ENCODE measurements at regions not wholly inside any gene's neighbourhood (a gene's known extent, or its start where the extent isn't known, plus 50 kb on each side); places are given as distances from the start of the nearest gene placed in this dataset.
"Not testable (repeated sequence)": the region's sequence is repeated elsewhere in the genome, so short reads cannot be mapped to it uniquely, and the experiment has no call there.

- no peak for DNase-seq (ENCODE audit: low read depth, low spot score)
- H3K4me3 ChIP-seq (ENCODE audit: low read length), result no peak overlapping the region
Measured at GRCh38 chr15:20376872-20377271, 164.7 kb downstream of the GOLGA6L6 start.

- DNase-seq (ENCODE audit: low read depth, low spot score); H3K4me3 ChIP-seq (ENCODE audit: low read length): not testable (repeated sequence)
Measured at GRCh38 chr15:20372416-20372815, 169.2 kb downstream of the GOLGA6L6 start.

DNA sequence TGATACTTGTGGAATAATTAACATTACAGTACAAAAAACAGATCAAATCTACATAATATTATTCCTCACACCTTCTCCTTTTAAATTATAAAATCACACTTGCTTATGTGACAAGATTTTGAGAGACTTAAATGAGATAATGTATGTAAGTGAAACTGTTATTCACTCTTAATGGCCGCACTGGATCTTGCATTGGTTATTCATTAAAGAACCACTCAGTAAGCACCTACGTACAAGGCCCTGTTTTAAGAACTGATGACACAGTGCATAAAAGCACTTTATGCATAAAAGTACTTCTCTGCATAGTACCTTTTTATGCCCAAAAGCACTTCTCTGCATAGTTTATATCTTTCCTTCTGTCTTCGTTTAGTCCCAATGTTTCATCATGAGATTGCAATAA lies 172.1 kb downstream of the GOLGA6L6 start:
- no peak for DNase-seq (ENCODE audit: low read depth, low spot score)
- H3K4me3 ChIP-seq (ENCODE audit: low read length), result no peak overlapping the region

GRCh38 chr15:20368974-20369373 lies 172.6 kb downstream of the GOLGA6L6 start:
- no peak for DNase-seq (ENCODE audit: low read depth, low spot score)
- no peak overlapping the region for H3K4me3 ChIP-seq (ENCODE audit: low read length)

DNA sequence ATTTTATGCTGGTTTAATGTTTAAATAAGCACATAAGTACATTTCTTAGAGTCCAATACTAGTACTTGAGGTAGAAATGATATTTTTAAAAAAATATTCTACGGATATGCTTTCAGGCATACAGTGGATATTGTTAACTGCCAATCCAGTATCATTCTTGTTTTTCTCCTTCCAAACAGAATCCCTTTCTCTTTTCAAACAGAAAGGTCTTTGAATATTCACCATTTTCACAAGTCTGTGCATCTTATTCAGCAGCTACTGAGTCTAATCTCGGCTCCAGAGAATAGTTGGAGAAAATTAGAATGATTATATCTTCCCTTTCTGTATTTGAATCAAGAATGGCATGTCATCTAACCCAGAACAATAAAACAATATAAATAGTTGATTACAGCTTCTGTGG lies 174.5 kb downstream of the GOLGA6L6 start:
- DNase-seq (ENCODE audit: low read depth, low spot score), result no peak
- no peak overlapping the region for H3K4me3 ChIP-seq (ENCODE audit: low read length)

- not testable (repeated sequence) for DNase-seq (ENCODE audit: low read depth, low spot score); H3K4me3 ChIP-seq (ENCODE audit: low read length)
Measured at GRCh38 chr15:20363591-20363990, 178.0 kb downstream of the GOLGA6L6 start.

GRCh38 chr15:20361091-20361490 lies 180.5 kb downstream of the GOLGA6L6 start:
- no peak overlapping the region for H3K4me3 ChIP-seq (ENCODE audit: low read length)
- DNase-seq (ENCODE audit: low read depth, low spot score), result no peak

- DNase-seq (ENCODE audit: low read depth, low spot score), result no peak
- no peak overlapping the region for H3K4me3 ChIP-seq (ENCODE audit: low read length)
Measured at GRCh38 chr15:20358779-20359414, 182.7 kb downstream of the GOLGA6L6 start.

- no peak for DNase-seq (ENCODE audit: low read depth, low spot score)
- H3K4me3 ChIP-seq (ENCODE audit: low read length), result no peak overlapping the region
Measured at GRCh38 chr15:20358066-20358778, 183.4 kb downstream of the GOLGA6L6 start.

DNA sequence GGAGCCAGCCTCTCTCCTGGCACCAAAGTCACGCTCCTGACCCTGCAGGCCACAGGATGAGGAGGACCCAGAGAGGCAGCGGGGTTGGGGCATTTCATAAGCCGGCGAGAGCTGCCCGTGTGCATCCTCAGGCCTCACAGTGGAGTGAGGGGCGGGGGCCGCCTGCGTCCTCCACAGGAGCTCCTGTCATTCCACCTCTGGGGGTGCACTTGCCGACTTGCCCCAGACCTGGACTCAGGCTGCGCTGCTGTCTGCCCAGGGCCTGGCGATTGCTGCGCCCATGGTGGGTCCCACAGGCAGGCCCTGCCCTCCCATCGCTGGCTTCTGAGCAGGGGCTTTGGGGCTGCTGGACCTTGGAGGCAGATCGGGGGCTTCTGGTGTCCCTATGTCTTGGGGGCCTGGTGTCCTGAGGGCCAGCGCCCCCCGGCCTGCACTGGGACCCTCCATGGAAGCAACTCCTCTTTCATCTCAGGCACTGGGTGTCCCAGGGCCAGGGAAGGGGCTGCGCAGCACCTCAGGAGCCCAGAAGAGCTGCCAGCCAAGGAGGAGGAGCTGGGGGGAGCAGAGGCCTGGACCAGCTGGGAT lies 184.0 kb downstream of the GOLGA6L6 start:
- no peak for DNase-seq (ENCODE audit: low read depth, low spot score)
- no peak overlapping the region for H3K4me3 ChIP-seq (ENCODE audit: low read length)

- H3K4me3 ChIP-seq (ENCODE audit: low read length), result no peak overlapping the region
- DNase-seq (ENCODE audit: low read depth, low spot score), result no peak
Measured at GRCh38 chr15:20356911-20357480, 184.6 kb downstream of the GOLGA6L6 start.

DNA sequence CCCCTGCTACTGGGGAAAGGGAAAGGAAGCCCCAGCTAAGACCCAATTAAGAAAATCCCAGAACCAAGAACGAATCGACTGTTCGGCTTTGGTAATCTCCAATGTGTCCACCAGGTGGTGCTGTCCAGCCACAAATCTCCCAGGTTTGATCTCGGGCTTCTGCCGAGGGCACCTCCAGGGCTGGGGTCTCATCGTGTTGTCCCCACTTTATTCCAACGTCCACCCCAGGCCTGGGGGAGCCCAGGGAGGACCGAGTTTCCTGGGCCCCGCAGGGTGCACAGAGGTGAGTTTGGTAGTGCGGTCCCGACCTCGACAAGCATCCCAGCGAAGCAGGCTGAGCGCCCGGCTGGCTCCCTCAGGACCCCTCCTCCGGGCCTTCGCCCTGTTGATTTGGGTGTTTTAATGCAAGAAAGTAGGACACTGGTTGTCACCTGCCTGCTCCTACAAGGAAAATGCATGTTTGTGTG lies 185.1 kb downstream of the GOLGA6L6 start:
- peak; percentile 61 for DNase-seq (ENCODE audit: low read depth, low spot score)
- H3K4me3 ChIP-seq (ENCODE audit: low read length), result no peak overlapping the region

- DNase-seq (ENCODE audit: low read depth, low spot score), result no peak
- no peak overlapping the region for H3K4me3 ChIP-seq (ENCODE audit: low read length)
Measured at GRCh38 chr15:20355256-20355868, 186.2 kb downstream of the GOLGA6L6 start.

DNA sequence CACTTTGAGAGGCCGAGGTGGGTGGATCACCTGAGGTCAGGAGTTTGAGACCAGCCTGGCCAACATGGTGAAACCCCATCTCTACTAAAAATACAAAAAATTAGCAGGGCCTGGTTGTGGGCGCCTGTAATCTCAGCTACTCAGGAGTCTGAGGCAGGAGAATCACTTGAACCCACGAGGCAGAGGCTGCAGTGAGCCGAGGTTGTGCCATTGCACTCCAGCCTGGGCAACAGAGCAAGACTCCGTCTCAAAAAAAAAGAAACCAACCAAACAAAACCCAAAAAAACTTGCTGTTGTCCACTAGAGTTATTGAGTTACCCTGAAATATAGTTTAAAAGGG lies 186.7 kb downstream of the GOLGA6L6 start:
- H3K4me3 ChIP-seq (ENCODE audit: low read length); DNase-seq (ENCODE audit: low read depth, low spot score): not testable (repeated sequence)

DNA sequence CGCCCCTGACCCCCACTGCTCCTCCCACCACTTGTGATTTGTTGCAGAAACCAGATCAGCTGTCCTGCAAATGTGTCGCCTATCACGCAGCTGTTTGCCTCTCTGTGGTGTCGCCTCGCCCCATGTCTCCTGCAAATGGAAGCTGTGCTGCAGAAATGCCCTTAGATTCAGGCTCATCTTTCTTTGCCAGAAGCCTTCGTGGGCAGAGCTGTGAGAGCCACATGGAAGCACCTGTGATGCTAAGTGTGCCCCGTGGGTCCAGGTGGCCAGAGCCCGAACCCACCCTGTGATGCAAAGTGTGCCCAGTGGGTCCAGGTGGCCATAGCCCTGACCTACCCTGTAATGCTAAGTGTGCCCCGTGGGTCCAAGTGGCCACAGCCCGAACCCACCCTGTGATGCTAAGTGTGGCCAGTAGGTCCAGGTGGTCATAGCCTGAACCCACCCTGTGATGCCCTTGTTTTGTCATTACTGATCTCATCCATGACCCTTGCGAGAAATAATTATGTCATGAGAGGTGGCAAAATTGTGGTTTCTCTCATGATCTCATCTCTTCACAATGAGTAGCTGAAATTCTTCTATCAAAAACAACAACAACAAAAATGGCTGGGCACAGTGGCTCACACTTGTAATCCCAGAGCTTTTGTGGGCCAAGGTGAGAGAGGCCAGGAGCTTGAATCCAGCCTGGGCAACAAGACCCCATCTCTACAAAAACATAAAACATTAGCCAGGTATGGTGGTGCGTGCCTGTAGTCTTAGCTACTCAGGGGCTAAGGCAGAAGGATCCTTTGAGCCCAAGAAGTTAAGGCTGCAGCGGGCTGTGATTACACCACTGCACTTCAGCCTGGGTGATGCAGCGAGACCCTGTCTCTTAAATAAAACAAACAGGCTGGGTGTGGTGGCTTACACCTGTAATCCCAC lies 187.4 kb downstream of the GOLGA6L6 start:
- DNase-seq (ENCODE audit: low read depth, low spot score), result peak; percentile 44
- no peak overlapping the region for H3K4me3 ChIP-seq (ENCODE audit: low read length)

DNA sequence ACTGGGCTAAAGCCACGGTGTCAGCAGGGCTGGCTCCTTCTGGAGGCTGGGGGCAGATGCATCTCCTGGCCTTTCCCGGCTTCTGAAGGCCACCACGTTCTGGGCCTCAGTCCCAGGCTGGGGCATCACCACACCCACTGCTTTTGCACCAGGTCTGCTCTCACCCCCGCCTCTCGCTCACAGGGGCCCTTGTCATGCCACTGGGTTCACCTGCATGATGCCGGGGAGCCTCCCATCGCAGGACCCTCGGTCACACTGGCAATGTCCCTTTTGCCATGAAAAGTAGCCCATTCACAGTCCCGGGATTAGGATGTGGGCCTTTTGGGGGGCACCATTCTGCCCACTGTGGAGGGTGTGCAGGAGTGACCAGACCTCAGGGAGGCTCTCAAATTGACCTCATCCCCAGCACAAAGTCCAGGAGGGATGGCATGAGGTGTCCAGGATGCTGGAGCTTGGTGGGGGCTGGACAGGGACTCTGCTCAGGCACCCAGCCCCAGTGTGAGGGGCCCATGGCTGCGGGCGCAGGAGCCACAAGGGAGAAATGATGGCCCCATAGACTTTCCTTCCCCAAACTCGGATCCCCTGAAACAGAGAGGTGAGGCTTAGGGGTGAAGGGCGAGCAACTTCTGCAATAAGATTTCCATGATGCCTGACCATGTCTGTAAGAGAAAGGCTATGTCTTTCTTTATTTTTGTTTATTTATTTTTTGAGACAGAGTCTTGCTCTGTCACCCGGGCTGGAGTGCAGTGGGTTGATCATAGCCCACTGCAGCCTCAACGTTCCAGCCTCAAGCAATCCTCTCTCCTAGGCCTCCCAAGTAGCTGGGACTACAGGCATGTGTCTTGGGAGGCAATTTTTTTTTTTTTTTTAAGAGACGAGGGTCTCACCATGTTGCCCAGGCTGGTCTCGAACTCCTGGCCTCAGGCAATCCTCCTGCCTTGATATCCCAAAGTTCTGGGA lies 189.1 kb downstream of the GOLGA6L6 start:
- no peak for DNase-seq (ENCODE audit: low read depth, low spot score)
- H3K4me3 ChIP-seq (ENCODE audit: low read length), result no peak overlapping the region

DNA sequence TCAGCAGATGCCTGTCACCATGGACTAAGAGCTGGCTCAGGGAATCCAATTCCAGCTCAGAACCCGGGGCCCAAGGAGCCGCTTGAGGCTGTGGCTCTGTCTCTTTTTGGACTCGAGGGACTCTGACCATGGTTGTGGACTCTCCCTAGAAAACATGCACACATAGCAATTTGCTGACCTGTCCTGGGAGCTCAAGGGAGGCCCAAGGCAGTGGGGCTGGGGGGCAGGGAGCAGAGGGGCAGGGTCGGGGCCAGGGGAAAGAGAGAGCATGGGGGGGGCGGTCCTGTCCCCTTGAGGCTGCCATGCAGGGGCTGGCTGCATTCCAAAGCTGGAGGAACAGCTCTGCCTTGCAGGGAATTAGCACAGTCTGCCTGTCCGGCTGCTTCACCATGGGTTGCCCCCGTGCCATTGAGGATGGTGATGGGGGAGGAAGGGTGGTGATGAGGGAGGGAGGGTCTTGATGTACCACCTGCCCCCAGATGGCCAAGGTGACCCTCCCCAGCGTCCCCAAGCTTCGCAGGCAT lies 190.1 kb downstream of the GOLGA6L6 start:
- no peak for DNase-seq (ENCODE audit: low read depth, low spot score)
- H3K4me3 ChIP-seq (ENCODE audit: low read length), result no peak overlapping the region

Measured in Jurkat, Clone E6-1 (cell line).